ENCODE measurements at regions not wholly inside any gene's neighbourhood (a gene's known extent, or its start where the extent isn't known, plus 50 kb on each side); places are given as distances from the start of the nearest gene placed in this dataset.
A peak's percentile ranks its signal among the peaks of the same experiment; 100 is the strongest.

GRCh38 chr5:96088706-96089498, 127.3 kb upstream of the ELL2 start:
- no peak for DNase-seq

GRCh38 chr5:96087939-96088338, 126.3 kb upstream of the ELL2 start:
- no peak for DNase-seq

GRCh38 chr5:96084874-96085506, 123.3 kb upstream of the ELL2 start:
- no peak for DNase-seq

- no peak for DNase-seq
Measured at GRCh38 chr5:96083361-96083881, 121.8 kb upstream of the ELL2 start.

- no peak for DNase-seq
Measured at GRCh38 chr5:96081276-96081858, 119.7 kb upstream of the ELL2 start.

GRCh38 chr5:96080557-96080956, 118.9 kb upstream of the ELL2 start:
- DNase-seq, result no peak

GRCh38 chr5:96079962-96080361, 118.3 kb upstream of the ELL2 start:
- DNase-seq, result no peak

GRCh38 chr5:96079075-96079474, 117.4 kb upstream of the ELL2 start:
- no peak for DNase-seq

GRCh38 chr5:96076451-96076850, 114.8 kb upstream of the ELL2 start:
- no peak for DNase-seq

GRCh38 chr5:96075579-96076289, 114.1 kb upstream of the ELL2 start:
- DNase-seq, result no peak

GRCh38 chr5:96074870-96075269, 113.2 kb upstream of the ELL2 start:
- DNase-seq, result no peak

- no peak for DNase-seq
Measured at GRCh38 chr5:96074460-96074859, 112.8 kb upstream of the ELL2 start.

- DNase-seq, result no peak
Measured at GRCh38 chr5:96072791-96073165, 111.1 kb upstream of the ELL2 start.

- DNase-seq, result no peak
Measured at GRCh38 chr5:96072138-96072790, 110.6 kb upstream of the ELL2 start.

GRCh38 chr5:96070622-96071225, 109.1 kb upstream of the ELL2 start:
- no peak for DNase-seq

- no peak for DNase-seq
Measured at GRCh38 chr5:96067894-96068614, 106.4 kb upstream of the ELL2 start.

- DNase-seq, result no peak
Measured at GRCh38 chr5:96067251-96067650, 105.6 kb upstream of the ELL2 start.

- no peak for DNase-seq
Measured at GRCh38 chr5:96066386-96066719, 104.7 kb upstream of the ELL2 start.

GRCh38 chr5:96065685-96066385, 104.2 kb upstream of the ELL2 start:
- DNase-seq, result peak; percentile 5

- no peak for DNase-seq
Measured at GRCh38 chr5:96064877-96065276, 103.2 kb upstream of the ELL2 start.

GRCh38 chr5:96062836-96063235, 101.2 kb upstream of the ELL2 start:
- DNase-seq, result no peak

Measured in NCI-H345 (cell line).